ENCODE measurements at regions not wholly inside any gene's neighbourhood (a gene's known extent, or its start where the extent isn't known, plus 50 kb on each side); places are given as distances from the start of the nearest gene placed in this dataset.

DNA sequence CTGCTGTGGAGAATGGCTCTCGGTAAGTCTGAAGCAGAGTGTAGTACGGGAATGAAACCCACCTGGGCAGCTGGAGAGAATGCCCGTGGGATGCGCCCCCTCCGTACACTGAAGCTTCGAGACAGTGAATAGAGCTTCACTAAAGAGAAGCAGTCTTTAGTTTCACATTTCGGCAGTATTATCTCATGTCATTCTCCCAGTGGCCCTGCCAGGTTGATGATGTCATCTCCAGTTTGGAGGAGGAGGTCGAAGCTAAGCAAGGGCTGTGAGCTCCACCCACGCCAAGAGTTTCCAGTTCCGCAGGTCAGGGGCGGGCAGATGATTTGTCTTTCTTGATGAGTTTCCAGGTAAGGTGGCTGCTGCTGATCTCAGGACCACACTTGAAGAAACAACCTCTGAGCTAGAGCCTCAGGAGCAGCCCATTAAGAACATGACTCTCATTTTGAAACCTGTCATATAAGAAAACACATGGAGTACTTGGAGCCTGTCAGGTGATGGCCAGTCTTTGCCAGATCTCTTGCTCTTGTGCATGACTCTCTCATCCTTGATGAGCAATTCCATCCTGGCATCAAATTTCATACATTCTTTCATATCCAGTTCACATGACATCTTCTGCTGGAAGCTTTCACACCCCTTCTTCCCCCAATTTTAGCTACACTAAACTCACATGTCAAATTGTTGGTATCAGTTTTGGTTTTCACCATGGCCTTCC is 475.0 kb downstream of the RNF144A start:
- no peak for TF ChIP-seq POLR2A (IDR thresholded peaks at IDR 0.05)
- TF ChIP-seq, protein P1, sequence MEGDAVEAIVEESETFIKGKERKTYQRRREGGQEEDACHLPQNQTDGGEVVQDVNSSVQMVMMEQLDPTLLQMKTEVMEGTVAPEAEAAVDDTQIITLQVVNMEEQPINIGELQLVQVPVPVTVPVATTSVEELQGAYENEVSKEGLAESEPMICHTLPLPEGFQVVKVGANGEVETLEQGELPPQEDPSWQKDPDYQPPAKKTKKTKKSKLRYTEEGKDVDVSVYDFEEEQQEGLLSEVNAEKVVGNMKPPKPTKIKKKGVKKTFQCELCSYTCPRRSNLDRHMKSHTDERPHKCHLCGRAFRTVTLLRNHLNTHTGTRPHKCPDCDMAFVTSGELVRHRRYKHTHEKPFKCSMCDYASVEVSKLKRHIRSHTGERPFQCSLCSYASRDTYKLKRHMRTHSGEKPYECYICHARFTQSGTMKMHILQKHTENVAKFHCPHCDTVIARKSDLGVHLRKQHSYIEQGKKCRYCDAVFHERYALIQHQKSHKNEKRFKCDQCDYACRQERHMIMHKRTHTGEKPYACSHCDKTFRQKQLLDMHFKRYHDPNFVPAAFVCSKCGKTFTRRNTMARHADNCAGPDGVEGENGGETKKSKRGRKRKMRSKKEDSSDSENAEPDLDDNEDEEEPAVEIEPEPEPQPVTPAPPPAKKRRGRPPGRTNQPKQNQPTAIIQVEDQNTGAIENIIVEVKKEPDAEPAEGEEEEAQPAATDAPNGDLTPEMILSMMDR (IDR thresholded peaks at IDR 0.05): no peak
- intact Hi-C loops (cut with DNase I; ENCODE audit: low total_unique reads): no loop called here
- H3K36me3 ChIP-seq: no peaks in the 10 kb centered on the region
- no peaks in the 10 kb centered on the region for H3K4me1 ChIP-seq
- H3K4me3 ChIP-seq: no peak overlapping the region
- no peaks in the 10 kb centered on the region for H3K9me3 ChIP-seq
- H3K27me3 ChIP-seq: no peaks in the 10 kb centered on the region
- DNase-seq: peak in 1 of 2 donors; percentile 32
- no peak overlapping the region for H3K27ac ChIP-seq

DNA sequence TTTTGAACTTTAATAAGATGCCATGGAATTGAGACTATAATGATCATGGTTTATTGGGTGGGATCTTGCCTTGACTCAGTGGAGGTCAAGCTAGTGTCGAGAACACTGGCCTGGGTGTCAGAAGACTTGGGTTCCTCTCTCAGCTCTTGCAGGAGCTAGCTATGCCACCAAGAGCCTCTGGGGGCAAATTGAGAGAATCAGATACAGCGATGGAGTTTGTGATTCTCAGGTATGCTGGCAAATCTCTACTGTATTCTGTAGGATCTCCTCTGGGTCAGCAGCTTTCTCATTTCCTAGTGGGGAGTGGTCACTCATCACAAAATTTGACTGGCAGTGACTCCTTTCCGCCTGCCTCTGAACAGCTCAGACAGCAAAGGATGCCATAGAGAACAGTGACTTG is 477.0 kb downstream of the RNF144A start:
- H3K9me3 ChIP-seq: no peaks in the 10 kb centered on the region
- no peak for DNase-seq
- intact Hi-C loops (cut with DNase I; ENCODE audit: low total_unique reads): no loop called here
- H3K36me3 ChIP-seq: no peaks in the 10 kb centered on the region
- no peak overlapping the region for H3K4me3 ChIP-seq
- no peaks in the 10 kb centered on the region for H3K4me1 ChIP-seq
- H3K27ac ChIP-seq: no peak overlapping the region
- H3K27me3 ChIP-seq: no peaks in the 10 kb centered on the region
- no peak for TF ChIP-seq POLR2A (IDR thresholded peaks at IDR 0.05)
- TF ChIP-seq, protein P1 (IDR thresholded peaks at IDR 0.05): no peak

DNA sequence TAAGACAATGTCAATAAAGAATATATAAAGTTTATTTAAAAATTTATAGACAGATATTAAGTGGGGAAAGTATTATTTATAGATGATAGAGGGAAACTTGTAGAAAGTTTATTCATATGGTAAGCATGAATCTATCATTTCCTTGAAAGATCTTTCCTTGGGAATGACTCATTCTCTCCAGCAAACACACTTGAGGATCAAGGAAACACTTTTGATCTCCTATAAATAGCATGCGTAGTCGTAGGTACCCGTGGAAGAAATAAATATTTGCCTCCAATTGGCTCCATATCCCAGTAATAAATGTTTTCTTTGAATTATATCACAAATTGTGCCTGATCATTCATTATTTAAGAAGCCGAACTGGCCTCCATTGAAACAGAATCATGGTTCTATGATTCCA is 483.4 kb downstream of the RNF144A start:
- H3K27ac ChIP-seq: no peak overlapping the region
- no peaks in the 10 kb centered on the region for H3K36me3 ChIP-seq
- intact Hi-C loops (cut with DNase I; ENCODE audit: low total_unique reads): no loop called here
- no peak for DNase-seq
- no peak overlapping the region for H3K4me3 ChIP-seq
- no peak for TF ChIP-seq POLR2A (IDR thresholded peaks at IDR 0.05)
- TF ChIP-seq, protein P1 (IDR thresholded peaks at IDR 0.05): no peak
- no peaks in the 10 kb centered on the region for H3K4me1 ChIP-seq
- H3K27me3 ChIP-seq: no peaks in the 10 kb centered on the region
- no peaks in the 10 kb centered on the region for H3K9me3 ChIP-seq

DNA sequence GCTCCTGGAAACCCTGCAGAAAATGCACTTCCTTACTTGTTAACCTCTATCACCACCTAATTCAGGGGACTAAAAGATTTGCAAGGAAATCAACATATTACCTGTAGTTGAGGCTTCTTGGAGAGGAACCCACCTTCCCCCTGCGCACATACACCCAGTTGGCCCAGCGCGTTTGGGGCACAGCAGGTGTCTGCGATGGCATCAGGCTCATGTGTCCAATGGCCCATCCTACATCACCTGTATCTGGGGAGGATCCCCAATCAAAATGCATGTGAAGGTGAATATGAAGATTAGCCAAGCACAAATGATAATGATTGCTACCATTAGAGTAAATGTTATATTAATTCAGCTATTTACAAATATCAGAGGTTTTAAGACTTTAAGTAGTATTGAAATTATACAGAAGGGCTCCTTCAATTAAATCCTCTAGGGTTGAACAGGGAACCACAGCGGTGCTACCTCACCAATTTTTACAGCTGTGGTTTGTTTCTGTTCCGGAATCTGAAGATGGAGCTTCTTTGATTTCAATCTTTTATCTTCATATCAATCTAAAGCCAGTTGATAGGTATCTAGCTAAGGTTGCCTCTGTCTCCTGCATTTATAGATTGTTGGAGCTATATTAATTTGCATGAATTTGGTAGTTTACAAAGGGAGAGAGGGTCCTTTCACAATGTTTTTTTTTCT is 486.0 kb downstream of the RNF144A start:
- Histone ChIP-seq H3K4me3 (no peak overlapping the region), H3K27me3 (no peaks in the 10 kb centered on the region), H3K36me3 (no peaks in the 10 kb centered on the region), H3K27ac (no peak overlapping the region), H3K4me1 (no peaks in the 10 kb centered on the region), H3K9me3 (no peaks in the 10 kb centered on the region)
- TF ChIP-seq, protein P1 (IDR thresholded peaks at IDR 0.05): no peak
- no peak for TF ChIP-seq POLR2A (IDR thresholded peaks at IDR 0.05)
- intact Hi-C loops (cut with DNase I; ENCODE audit: low total_unique reads): no loop called here
- DNase-seq: no peak
